GM12865 (cell line): ENCODE measurements at regions not wholly inside any gene's neighbourhood (a gene's known extent, or its start where the extent isn't known, plus 50 kb on each side); places are given as distances from the start of the nearest gene placed in this dataset.

Experiments used
- DNase-seq: peaks from one replicate; pipeline ENCODE4 v3.0.0; 2010; ENCODE audit warnings: low read depth
- H3K4me3 ChIP-seq: 2 replicates; pipeline ENCODE4 v1.5.1; 2011; ENCODE audit warnings: mild to moderate bottlenecking, low read depth, low read length, control low read depth
- CTCF ChIP-seq: IDR thresholded peaks from 2 replicates; pipeline ENCODE4 v1.5.1; 2011; ENCODE audit warnings: low read length, control low read depth, low read depth, inconsistent platforms; ENCODE audit not compliant: insufficient read depth; ENCODE audit errors: missing control alignments

- no peak for TF ChIP-seq CTCF
- no peak for DNase-seq
- no peak overlapping the region for H3K4me3 ChIP-seq
Measured at GRCh38 chr12:127681151-127681754, 585.7 kb upstream of the TMEM132C start.

DNA sequence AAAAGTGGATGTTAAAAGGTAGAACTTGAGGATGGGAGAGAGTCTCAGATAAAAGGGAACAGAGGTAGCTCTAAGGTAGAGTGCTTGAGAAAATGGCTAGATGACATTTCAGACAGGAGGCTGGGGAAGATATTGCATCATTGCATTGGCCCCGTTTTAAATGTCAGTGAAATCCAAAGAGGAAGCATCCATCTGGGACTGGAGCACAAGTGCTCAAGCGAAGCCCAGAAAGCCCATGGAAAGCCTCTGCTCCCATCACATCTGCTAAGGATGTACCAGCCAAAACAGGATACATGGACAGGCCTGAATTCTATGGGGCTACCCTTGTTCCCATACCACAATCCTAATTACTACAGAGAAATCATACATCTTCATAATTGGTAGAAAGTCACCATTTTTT lies 581.5 kb upstream of the TMEM132C start:
- no peak for TF ChIP-seq CTCF
- no peak for DNase-seq
- H3K4me3 ChIP-seq, result no peak overlapping the region

- TF ChIP-seq CTCF, result no peak
- H3K4me3 ChIP-seq, result no peak overlapping the region
- DNase-seq, result no peak
Measured at GRCh38 chr12:127685931-127686330, 581.0 kb upstream of the TMEM132C start.

- no peak for DNase-seq
Measured at GRCh38 chr12:127687181-127687580, 579.8 kb upstream of the TMEM132C start.

GRCh38 chr12:127688906-127689428 lies 578.0 kb upstream of the TMEM132C start:
- DNase-seq, result no peak
- no peak for TF ChIP-seq CTCF
- no peak overlapping the region for H3K4me3 ChIP-seq

More at GRCh38 chr12:127687181-127687580, 579.8 kb upstream of the TMEM132C start:
- no peak overlapping the region for H3K4me3 ChIP-seq
- no peak for TF ChIP-seq CTCF

- TF ChIP-seq CTCF, result no peak
- no peak overlapping the region for H3K4me3 ChIP-seq
- no peak for DNase-seq
Measured at GRCh38 chr12:127690161-127690560, 576.8 kb upstream of the TMEM132C start.

DNA sequence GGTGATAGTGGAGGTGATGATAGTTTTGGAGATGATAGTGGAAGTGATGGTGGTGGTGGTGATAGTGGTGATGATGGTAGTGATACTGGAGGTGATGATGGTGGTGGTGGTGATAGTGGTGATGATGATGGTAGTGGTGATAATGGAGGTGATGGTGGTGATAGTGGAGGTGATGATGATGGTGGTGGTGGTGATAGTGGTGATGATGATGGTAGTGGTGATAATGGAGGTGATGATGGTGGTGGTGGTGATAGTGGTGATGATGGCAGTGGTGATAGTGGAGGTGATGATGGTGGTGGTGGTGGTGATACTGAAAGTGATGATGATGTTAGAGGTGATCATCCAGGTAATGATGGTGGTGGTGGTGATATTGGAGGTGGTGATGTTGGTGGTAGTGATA lies 570.0 kb upstream of the TMEM132C start:
- TF ChIP-seq CTCF, result no peak
- DNase-seq, result no peak

More for the DNA sequence above, 570.0 kb upstream of the TMEM132C start:
- no peak overlapping the region for H3K4me3 ChIP-seq
